ENCODE measurements at regions not wholly inside any gene's neighbourhood (a gene's known extent, or its start where the extent isn't known, plus 50 kb on each side); places are given as distances from the start of the nearest gene placed in this dataset.

DNA sequence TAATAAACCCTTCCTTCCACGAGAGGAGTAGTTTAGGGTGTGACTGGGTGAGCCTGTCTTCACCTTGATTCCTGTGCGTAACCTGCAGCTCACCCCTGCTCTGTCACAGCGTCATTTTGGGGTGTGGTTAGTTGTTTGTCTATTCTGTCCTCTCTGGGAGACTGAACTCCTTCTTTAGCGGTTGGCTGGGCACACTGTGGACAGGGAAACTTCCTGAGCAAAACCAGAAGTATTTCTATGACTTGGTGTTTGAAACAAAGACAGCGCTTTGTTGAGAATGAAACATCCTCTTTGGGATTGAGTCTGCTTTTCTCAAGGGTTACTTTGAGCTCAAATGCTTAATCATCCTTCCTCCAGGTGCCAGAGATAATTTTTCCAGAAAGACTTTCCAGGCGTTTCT is 270.7 kb downstream of the HRH4 start:
- no peaks in the 10 kb centered on the region for H3K9me3 ChIP-seq (ENCODE audit: control extremely low read depth in 1 of 3, control insufficient read depth in 2 of 3, insufficient read depth in 1 of 3, low read length in 2 of 3)
- intact Hi-C loops (cut with micrococcal nuclease), result no loop called here
- TF ChIP-seq, protein P1, sequence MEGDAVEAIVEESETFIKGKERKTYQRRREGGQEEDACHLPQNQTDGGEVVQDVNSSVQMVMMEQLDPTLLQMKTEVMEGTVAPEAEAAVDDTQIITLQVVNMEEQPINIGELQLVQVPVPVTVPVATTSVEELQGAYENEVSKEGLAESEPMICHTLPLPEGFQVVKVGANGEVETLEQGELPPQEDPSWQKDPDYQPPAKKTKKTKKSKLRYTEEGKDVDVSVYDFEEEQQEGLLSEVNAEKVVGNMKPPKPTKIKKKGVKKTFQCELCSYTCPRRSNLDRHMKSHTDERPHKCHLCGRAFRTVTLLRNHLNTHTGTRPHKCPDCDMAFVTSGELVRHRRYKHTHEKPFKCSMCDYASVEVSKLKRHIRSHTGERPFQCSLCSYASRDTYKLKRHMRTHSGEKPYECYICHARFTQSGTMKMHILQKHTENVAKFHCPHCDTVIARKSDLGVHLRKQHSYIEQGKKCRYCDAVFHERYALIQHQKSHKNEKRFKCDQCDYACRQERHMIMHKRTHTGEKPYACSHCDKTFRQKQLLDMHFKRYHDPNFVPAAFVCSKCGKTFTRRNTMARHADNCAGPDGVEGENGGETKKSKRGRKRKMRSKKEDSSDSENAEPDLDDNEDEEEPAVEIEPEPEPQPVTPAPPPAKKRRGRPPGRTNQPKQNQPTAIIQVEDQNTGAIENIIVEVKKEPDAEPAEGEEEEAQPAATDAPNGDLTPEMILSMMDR (IDR thresholded peaks at IDR 0.05), result no peak
- no peak for TF ChIP-seq EZH2 (IDR thresholded peaks at IDR 0.05; ENCODE audit: borderline replicate concordance, insufficient read depth, low read depth, low read length, poor library complexity, severe bottlenecking)
- no peaks in the 10 kb centered on the region for H3K79me2 ChIP-seq (ENCODE audit: control insufficient read depth, insufficient read depth, low read length)
- Mint-ChIP-seq H3K9me3 (ENCODE audit: insufficient read depth) (no peaks in the 10 kb centered on the region), H3K4me1 (peaks cover 2% of the 10 kb centered on the region), H3K27me3 (peaks cover 15% of the 10 kb centered on the region), H3K27ac (no peak overlapping the region), H3K4me3 (no peak overlapping the region)
- no peak for ATAC-seq (ENCODE audit: low read depth)
- no peak overlapping the region for H3K27ac ChIP-seq (ENCODE audit: low read length in 2 of 2)
- ChIA-PET CTCF (interaction anchor here (0.6 kb wide), 2 partner anchors 135 to 187 kb away, joined by 4 to 5 read pairs; no protein-coding TSS in a partner anchor), POLR2A (no interaction called here)
- H2AFZ ChIP-seq (ENCODE audit: insufficient read depth, low read depth, low read length, poor library complexity, severe bottlenecking), result no peak overlapping the region
- no peaks in the 10 kb centered on the region for H3K36me3 ChIP-seq (replicated peaks in 1 of 2; ENCODE audit: control extremely low read depth in 1 of 2, control insufficient read depth in 1 of 2, extremely low read depth in 1 of 2, insufficient read depth in 2 of 2, low read length in 1 of 2)
- no peak for DNase-seq
- no peak overlapping the region for H3K9ac ChIP-seq (ENCODE audit: low read length)
- WGBS (ENCODE audit: insufficient coverage), result 41% methylated on average over 5 of the region's 6 CpGs
- H3K4me3 ChIP-seq (ENCODE audit: control extremely low read depth in 1 of 5, extremely low read depth in 1 of 5, insufficient read depth in 1 of 5, low read depth in 2 of 5, low read length in 4 of 5), result no peak overlapping the region
- no peak overlapping the region for H3K4me2 ChIP-seq (replicated peaks; ENCODE audit: low read depth, low read length, poor library complexity, severe bottlenecking)
- no peaks in the 10 kb centered on the region for H3K4me1 ChIP-seq (ENCODE audit: control insufficient read depth in 2 of 2, insufficient read depth in 2 of 2, low read length in 2 of 2)
- no peaks in the 10 kb centered on the region for H4K20me1 ChIP-seq (ENCODE audit: control insufficient read depth, insufficient read depth, low read length, poor library complexity, severe bottlenecking)
- H3K27me3 ChIP-seq (replicated peaks in 1 of 4; ENCODE audit: control extremely low read depth in 1 of 4, control insufficient read depth in 3 of 4, insufficient read depth in 4 of 4, low read length in 3 of 4), result no peaks in the 10 kb centered on the region

DNA sequence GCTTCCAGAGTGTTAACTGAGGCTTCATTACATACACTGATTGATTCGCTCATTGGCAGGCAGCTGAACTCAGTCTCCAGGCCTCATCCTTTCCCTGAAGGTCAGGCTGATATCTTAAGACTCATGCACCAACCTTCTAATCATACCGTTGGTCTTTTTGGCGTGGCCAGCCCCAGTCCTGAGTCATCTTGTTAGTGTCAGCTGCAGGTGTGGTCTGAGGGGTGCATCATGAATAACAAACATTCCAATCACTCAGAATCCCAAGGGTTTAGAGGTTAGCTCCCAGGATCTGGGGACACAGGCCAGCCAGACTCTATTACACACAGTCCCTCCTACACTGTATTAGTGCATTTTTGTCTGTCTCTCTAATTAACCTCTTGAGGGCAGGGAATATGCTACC is 271.5 kb downstream of the HRH4 start:
- H2AFZ ChIP-seq (ENCODE audit: insufficient read depth, low read depth, low read length, poor library complexity, severe bottlenecking), result no peak overlapping the region

More for the DNA sequence above, 271.5 kb downstream of the HRH4 start:
- no peak overlapping the region for H3K9ac ChIP-seq (ENCODE audit: low read length)
- H3K36me3 ChIP-seq (replicated peaks in 1 of 2; ENCODE audit: control extremely low read depth in 1 of 2, control insufficient read depth in 1 of 2, extremely low read depth in 1 of 2, insufficient read depth in 2 of 2, low read length in 1 of 2), result no peaks in the 10 kb centered on the region
- no peak overlapping the region for H3K4me2 ChIP-seq (replicated peaks; ENCODE audit: low read depth, low read length, poor library complexity, severe bottlenecking)
- no peaks in the 10 kb centered on the region for H3K9me3 Mint-ChIP-seq (ENCODE audit: insufficient read depth)
- H3K4me1 ChIP-seq (ENCODE audit: control insufficient read depth in 2 of 2, insufficient read depth in 2 of 2, low read length in 2 of 2), result no peaks in the 10 kb centered on the region
- H3K4me1 Mint-ChIP-seq, result no peaks in the 10 kb centered on the region
- H3K27ac ChIP-seq (ENCODE audit: low read length in 2 of 2), result no peak overlapping the region
- no peak for DNase-seq
- peaks cover 15% of the 10 kb centered on the region for H3K27me3 Mint-ChIP-seq
- TF ChIP-seq, protein P1 (IDR thresholded peaks at IDR 0.05), result no peak
- no peak for TF ChIP-seq EZH2 (IDR thresholded peaks at IDR 0.05; ENCODE audit: borderline replicate concordance, insufficient read depth, low read depth, low read length, poor library complexity, severe bottlenecking)
- CTCF ChIA-PET, result interaction anchor here (0.6 to 0.9 kb wide), 2 partner anchors 8 to 134 kb away, joined by 3 to 5 read pairs; no protein-coding TSS in a partner anchor
- H3K4me3 ChIP-seq (ENCODE audit: control extremely low read depth in 1 of 5, extremely low read depth in 1 of 5, insufficient read depth in 1 of 5, low read depth in 2 of 5, low read length in 4 of 5), result no peak overlapping the region
- H3K27me3 ChIP-seq (replicated peaks in 1 of 4; ENCODE audit: control extremely low read depth in 1 of 4, control insufficient read depth in 3 of 4, insufficient read depth in 4 of 4, low read length in 3 of 4), result no peaks in the 10 kb centered on the region
- ATAC-seq (ENCODE audit: low read depth), result no peak
- intact Hi-C loops (cut with micrococcal nuclease), result no loop called here
- no peaks in the 10 kb centered on the region for H4K20me1 ChIP-seq (ENCODE audit: control insufficient read depth, insufficient read depth, low read length, poor library complexity, severe bottlenecking)
- no peaks in the 10 kb centered on the region for H3K79me2 ChIP-seq (ENCODE audit: control insufficient read depth, insufficient read depth, low read length)
- no peak overlapping the region for H3K27ac Mint-ChIP-seq
- 83% methylated on average over 1 of the region's 3 CpGs for WGBS (ENCODE audit: insufficient coverage)
- H3K4me3 Mint-ChIP-seq, result no peak overlapping the region
- H3K9me3 ChIP-seq (ENCODE audit: control extremely low read depth in 1 of 3, control insufficient read depth in 2 of 3, insufficient read depth in 1 of 3, low read length in 2 of 3), result no peaks in the 10 kb centered on the region
- POLR2A ChIA-PET, result no interaction called here

All from B cell (primary cell).